ENCODE measurements at regions not wholly inside any gene's neighbourhood (a gene's known extent, or its start where the extent isn't known, plus 50 kb on each side); places are given as distances from the start of the nearest gene placed in this dataset.
"Not testable (repeated sequence)": the region's sequence is repeated elsewhere in the genome, so short reads cannot be mapped to it uniquely, and the experiment has no call there.

DNA sequence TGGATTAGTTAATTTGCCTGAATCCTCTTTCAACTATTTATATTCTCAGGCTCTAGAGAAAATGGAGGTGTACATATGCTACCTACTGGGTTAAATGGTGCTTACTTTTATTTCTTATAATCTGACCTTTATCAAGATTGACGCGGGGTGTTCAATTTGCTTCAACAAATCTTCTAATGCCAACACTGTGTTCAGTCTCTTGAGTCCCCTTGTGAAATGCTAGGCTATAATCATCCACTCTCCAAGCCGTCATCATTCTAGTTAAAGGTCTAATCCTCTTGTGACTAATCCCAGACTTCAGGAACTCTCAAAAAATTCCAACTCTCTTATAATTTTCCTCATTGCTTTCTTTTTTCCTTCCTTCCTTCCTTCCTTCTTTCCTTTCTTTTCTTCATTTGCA, 1396.2 kb downstream of the CDH8 start:
- peaks cover 43% of the 10 kb centered on the region for H3K9me3 Mint-ChIP-seq
- TF ChIP-seq, protein P1, sequence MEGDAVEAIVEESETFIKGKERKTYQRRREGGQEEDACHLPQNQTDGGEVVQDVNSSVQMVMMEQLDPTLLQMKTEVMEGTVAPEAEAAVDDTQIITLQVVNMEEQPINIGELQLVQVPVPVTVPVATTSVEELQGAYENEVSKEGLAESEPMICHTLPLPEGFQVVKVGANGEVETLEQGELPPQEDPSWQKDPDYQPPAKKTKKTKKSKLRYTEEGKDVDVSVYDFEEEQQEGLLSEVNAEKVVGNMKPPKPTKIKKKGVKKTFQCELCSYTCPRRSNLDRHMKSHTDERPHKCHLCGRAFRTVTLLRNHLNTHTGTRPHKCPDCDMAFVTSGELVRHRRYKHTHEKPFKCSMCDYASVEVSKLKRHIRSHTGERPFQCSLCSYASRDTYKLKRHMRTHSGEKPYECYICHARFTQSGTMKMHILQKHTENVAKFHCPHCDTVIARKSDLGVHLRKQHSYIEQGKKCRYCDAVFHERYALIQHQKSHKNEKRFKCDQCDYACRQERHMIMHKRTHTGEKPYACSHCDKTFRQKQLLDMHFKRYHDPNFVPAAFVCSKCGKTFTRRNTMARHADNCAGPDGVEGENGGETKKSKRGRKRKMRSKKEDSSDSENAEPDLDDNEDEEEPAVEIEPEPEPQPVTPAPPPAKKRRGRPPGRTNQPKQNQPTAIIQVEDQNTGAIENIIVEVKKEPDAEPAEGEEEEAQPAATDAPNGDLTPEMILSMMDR (IDR thresholded peaks at IDR 0.05): no peak
- no peak overlapping the region for H3K27ac Mint-ChIP-seq
- H3K36me3 Mint-ChIP-seq (ENCODE audit: low read depth): no peaks in the 10 kb centered on the region
- no peak overlapping the region for H3K4me3 Mint-ChIP-seq
- no peaks in the 10 kb centered on the region; the same call in 1 of the 2 replicates for H3K27me3 Mint-ChIP-seq (ENCODE audit: insufficient read depth)
- DNase-seq: no peak
- H3K4me1 Mint-ChIP-seq (ENCODE audit: low read depth): no peaks in the 10 kb centered on the region

DNA sequence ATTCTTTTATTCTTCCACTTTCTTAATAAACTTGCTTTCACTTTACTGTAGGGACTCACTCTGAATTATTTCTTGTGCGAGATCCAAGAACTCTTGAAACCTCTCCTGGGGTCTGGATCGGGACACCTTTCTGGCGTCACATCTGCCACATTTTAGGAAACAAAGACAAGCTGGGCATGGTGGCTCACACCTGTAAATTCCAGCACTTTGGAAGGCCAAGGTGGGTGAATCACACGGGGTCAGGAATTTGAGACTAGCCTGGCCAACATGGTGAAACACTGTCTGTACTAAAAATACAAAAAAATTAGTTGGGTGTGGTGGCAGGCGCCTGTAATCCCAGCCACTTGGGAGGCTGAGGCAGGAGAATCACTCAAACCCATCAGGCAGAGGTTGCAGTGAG, 1399.6 kb downstream of the CDH8 start:
- not testable (repeated sequence) for H3K27ac Mint-ChIP-seq; H3K27me3 Mint-ChIP-seq (ENCODE audit: insufficient read depth); H3K4me3 Mint-ChIP-seq; H3K36me3 Mint-ChIP-seq (ENCODE audit: low read depth); H3K4me1 Mint-ChIP-seq (ENCODE audit: low read depth); DNase-seq
- H3K9me3 Mint-ChIP-seq: peaks cover 44% of the 10 kb centered on the region

DNA sequence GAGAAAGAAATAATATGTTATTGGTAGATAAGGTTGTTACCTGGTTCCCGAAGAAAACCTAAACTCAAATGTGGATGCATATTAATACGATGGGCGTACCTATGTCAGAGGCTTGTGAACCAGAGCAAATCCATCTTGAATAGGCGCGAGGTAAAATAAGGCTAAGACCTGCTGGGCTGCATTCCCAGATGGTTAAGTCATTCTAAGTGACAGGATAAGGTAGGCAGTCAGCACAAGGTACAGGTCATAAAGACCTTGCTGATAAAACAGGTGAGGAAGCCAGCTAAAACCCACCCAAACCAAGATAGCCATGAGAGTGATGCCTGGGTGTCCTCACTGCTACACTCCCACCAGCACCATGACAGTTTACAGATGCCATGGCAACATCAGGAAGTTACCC, 1400.1 kb downstream of the CDH8 start:
- H3K4me1 Mint-ChIP-seq (ENCODE audit: low read depth): no peaks in the 10 kb centered on the region
- H3K9me3 Mint-ChIP-seq: peaks cover 39% of the 10 kb centered on the region
- no peak for DNase-seq
- H3K27me3 Mint-ChIP-seq (ENCODE audit: insufficient read depth): no peaks in the 10 kb centered on the region
- H3K27ac Mint-ChIP-seq: no peak overlapping the region
- H3K4me3 Mint-ChIP-seq: no peak overlapping the region
- TF ChIP-seq, protein P1 (IDR thresholded peaks at IDR 0.05): no peak
- H3K36me3 Mint-ChIP-seq (ENCODE audit: low read depth): no peaks in the 10 kb centered on the region

DNA sequence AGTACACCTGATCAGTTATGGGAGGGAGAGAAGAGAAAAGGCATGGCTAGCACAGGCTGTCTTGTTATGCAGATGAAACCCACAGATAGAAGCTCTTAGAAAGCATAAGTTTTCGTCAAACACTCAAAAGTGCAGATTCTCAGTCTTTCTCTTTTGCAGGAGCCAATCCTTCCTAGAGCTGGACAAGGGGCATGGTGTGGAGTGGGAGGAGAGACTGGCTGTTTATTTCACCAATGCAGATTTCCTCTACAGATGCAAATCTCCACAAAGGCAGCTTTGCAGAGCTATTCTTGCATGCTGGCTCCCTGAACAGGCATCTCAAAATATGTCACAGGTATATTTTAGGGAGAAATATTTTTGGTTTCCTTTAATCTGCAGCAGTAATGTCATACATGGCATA, 1400.7 kb downstream of the CDH8 start:
- no peak for DNase-seq
- Mint-ChIP-seq H3K36me3 (ENCODE audit: low read depth) (no peaks in the 10 kb centered on the region), H3K4me1 (ENCODE audit: low read depth) (no peaks in the 10 kb centered on the region), H3K27ac (no peak overlapping the region), H3K4me3 (no peak overlapping the region), H3K9me3 (peaks cover 34% of the 10 kb centered on the region), H3K27me3 (ENCODE audit: insufficient read depth) (no peaks in the 10 kb centered on the region)
- TF ChIP-seq, protein P1 (IDR thresholded peaks at IDR 0.05): no peak

DNA sequence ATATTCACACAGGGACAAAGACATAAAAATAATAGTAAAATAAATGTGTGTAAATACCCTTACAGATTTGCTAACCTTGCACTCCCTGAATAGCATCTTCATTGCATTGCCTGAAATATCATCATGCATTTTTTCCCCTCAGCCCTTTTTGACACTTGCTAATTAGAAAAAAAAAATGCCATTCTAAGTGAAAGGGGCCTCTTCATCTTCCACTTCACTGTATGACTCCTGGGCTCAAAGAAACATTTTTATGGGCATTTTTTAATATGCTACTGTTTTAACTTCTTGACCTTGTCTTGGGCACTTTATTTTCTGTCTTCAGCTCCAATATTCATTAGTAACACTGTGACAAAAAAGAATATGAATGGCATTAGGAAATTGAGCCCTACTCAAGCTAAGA, 1424.4 kb downstream of the CDH8 start:
- no peaks in the 10 kb centered on the region for H3K4me1 Mint-ChIP-seq (ENCODE audit: low read depth)
- H3K4me3 Mint-ChIP-seq: no peak overlapping the region
- H3K27ac Mint-ChIP-seq: no peak overlapping the region
- H3K9me3 Mint-ChIP-seq: peaks cover 37% of the 10 kb centered on the region
- TF ChIP-seq, protein P1 (IDR thresholded peaks at IDR 0.05): no peak
- H3K27me3 Mint-ChIP-seq (ENCODE audit: insufficient read depth): no peaks in the 10 kb centered on the region
- no peaks in the 10 kb centered on the region for H3K36me3 Mint-ChIP-seq (ENCODE audit: low read depth)
- no peak for DNase-seq

DNA sequence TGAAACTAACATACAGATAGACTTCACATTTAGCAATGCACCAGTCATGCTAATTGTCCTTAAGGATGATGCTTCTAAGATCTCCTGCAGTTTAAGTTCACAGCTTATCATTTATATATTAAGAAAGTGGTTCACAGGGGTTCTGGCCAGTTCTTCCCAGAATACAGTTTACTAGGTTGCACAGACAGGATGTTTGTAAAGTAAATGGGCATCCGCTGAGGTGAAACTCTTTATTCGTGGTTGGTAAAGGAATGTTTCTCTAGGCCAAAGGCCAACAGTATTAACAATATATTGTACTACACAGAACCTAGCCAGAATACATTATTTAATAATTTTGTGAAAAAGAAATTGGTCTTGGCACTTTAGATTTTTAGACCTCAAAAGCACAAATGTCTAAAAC, 1427.3 kb downstream of the CDH8 start:
- H3K4me1 Mint-ChIP-seq (ENCODE audit: low read depth): no peaks in the 10 kb centered on the region
- H3K27me3 Mint-ChIP-seq (ENCODE audit: insufficient read depth): no peaks in the 10 kb centered on the region
- no peak overlapping the region for H3K27ac Mint-ChIP-seq
- H3K36me3 Mint-ChIP-seq (ENCODE audit: low read depth): no peaks in the 10 kb centered on the region
- TF ChIP-seq, protein P1 (IDR thresholded peaks at IDR 0.05): no peak
- peaks cover 26% of the 10 kb centered on the region for H3K9me3 Mint-ChIP-seq
- no peak overlapping the region for H3K4me3 Mint-ChIP-seq
- DNase-seq: no peak

DNA sequence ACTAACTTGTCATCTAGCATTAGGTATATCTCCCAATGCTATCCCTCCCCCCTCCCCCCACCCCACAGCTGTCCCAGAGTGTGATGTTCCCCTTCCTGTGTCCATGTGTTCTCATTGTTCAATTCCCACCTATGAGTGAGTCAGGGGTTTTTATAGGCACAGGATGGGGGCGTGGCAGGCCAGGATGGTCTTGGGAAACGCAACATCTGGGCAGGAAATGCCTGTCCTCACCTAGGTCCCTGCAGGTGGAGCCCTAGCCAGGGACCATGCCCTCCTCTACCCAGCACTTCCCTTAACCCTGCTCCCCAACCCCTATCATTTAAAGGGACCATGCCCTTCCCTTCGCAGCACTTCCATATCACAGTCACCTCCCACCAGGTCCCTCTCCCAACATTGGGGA, 1430.6 kb downstream of the CDH8 start:
- not testable (repeated sequence) for H3K27me3 Mint-ChIP-seq (ENCODE audit: insufficient read depth); H3K4me3 Mint-ChIP-seq; H3K36me3 Mint-ChIP-seq (ENCODE audit: low read depth); H3K27ac Mint-ChIP-seq; H3K4me1 Mint-ChIP-seq (ENCODE audit: low read depth); DNase-seq
- peaks cover 17% of the 10 kb centered on the region for H3K9me3 Mint-ChIP-seq
